MM.1S (cell line): ENCODE measurements at regions not wholly inside any gene's neighbourhood (a gene's known extent, or its start where the extent isn't known, plus 50 kb on each side); places are given as distances from the start of the nearest gene placed in this dataset.

Experiments
- CTCF ChIP-seq: fragments of 300-600 bp; sonication (generic); IDR thresholded peaks from 2 replicates; pipeline ENCODE4 v1.5.1; 2016; ENCODE audit warnings: antibody characterized with exemption, low read length, mixed read lengths
- EZH2 ChIP-seq: fragments of 300-600 bp; sonication (generic); optimal IDR thresholded peaks from 2 replicates; pipeline ENCODE3; 2017; ENCODE audit warnings: low read depth, mild to moderate bottlenecking, antibody characterized with exemption, low read length, mixed read lengths
- EZH2phosphoT487 ChIP-seq: fragments of 300-600 bp; sonication (generic); IDR thresholded peaks from 2 replicates; pipeline ENCODE4 v1.6.1; 2018; ENCODE audit warnings: antibody characterized with exemption, low read length

- no peak for TF ChIP-seq CTCF
- no peak for TF ChIP-seq EZH2
- TF ChIP-seq EZH2phosphoT487 = no peak
Observed at GRCh38 chr7:49624611-49625010, 148.8 kb upstream of the VWC2 start.
